Naive B cell (primary cell): ENCODE measurements at regions not wholly inside any gene's neighbourhood (a gene's known extent, or its start where the extent isn't known, plus 50 kb on each side); places are given as distances from the start of the nearest gene placed in this dataset.
A peak's percentile ranks its signal among the peaks of the same experiment; 100 is the strongest.
"Not testable (repeated sequence)": the region's sequence is repeated elsewhere in the genome, so short reads cannot be mapped to it uniquely, and the experiment has no call there.

Experiments
- ATAC-seq, 2 donors: fragments of 150-1000 bp; cut with Tn5 transposase; 2 replicates each; pipeline ENCODE4 v1.10.0; 2021; ENCODE audit warnings: low read depth in 2 of 2, mild to moderate bottlenecking in 2 of 2, moderate library complexity in 2 of 2
- DNase-seq: peaks from one replicate; pipeline ENCODE4 v3.0.0; 2022
- H3K27ac Mint-ChIP-seq, 6 donors: one replicate each; pipeline ENCODE4 v1.8.0; 2020 to 2022; ENCODE audit warnings: mild to moderate bottlenecking in 6 of 6, mixed read lengths in 6 of 6, moderate library complexity in 5 of 6, inconsistent platforms in 2 of 6
- H3K27me3 Mint-ChIP-seq, 3 donors: one replicate each; pipeline ENCODE4 v1.8.0; 2021 to 2022; ENCODE audit warnings: mixed read lengths in 3 of 3, mild to moderate bottlenecking in 1 of 3
- H3K36me3 Mint-ChIP-seq, 2 donors: one replicate each; pipeline ENCODE4 v1.8.0; 2020 to 2022; ENCODE audit warnings: mixed read lengths in 2 of 2, inconsistent platforms in 1 of 2, mild to moderate bottlenecking in 1 of 2
- H3K4me1 Mint-ChIP-seq, 3 donors: one replicate each; pipeline ENCODE4 v1.8.0; 2020 to 2022; ENCODE audit warnings: mixed read lengths in 3 of 3, inconsistent platforms in 1 of 3, mild to moderate bottlenecking in 1 of 3, moderate library complexity in 1 of 3
- H3K4me3 Mint-ChIP-seq, 8 donors: one replicate each; pipeline ENCODE4 v1.8.0; 2020 to 2022; ENCODE audit warnings: mild to moderate bottlenecking in 8 of 8, mixed read lengths in 8 of 8, moderate library complexity in 8 of 8, inconsistent platforms in 2 of 8
- H3K9me3 Mint-ChIP-seq, 7 donors: one replicate each; pipeline ENCODE4 v1.8.0; 2020 to 2022; ENCODE audit warnings: mixed read lengths in 7 of 7, mild to moderate bottlenecking in 5 of 7, inconsistent platforms in 2 of 7, moderate library complexity in 1 of 7

DNA sequence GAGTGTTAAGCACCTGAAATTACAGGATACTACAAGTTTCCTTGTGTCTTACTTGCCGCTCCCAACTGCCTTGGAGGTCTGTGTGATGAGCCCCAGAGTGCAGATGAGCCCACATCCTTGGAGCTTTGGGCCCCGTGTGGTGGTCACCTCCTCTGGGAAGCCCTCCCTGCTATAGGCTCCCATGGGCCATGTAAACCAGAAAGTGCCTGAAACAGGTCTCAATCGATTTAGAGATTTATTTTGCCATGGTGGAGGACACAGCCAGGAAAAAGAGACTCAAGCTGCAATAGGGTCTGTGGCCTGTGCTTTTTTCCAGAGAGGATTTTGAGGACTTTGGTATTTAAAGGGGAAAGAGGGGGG is 89.4 kb upstream of the KCTD7 start:
- ATAC-seq (no peak), DNase-seq (no peak)
- Mint-ChIP-seq H3K9me3 (no peaks in the 10 kb centered on the region), H3K27ac (peak overlapping the region in 3 of 6 donors; percentile 41 to 63 (median 61)), H3K4me3 (no peak overlapping the region), H3K27me3 (no peaks in the 10 kb centered on the region), H3K36me3 (no peaks in the 10 kb centered on the region), H3K4me1 (peaks cover 0 to 9% (median 2%) of the 10 kb centered on the region in 3 donors)

DNA sequence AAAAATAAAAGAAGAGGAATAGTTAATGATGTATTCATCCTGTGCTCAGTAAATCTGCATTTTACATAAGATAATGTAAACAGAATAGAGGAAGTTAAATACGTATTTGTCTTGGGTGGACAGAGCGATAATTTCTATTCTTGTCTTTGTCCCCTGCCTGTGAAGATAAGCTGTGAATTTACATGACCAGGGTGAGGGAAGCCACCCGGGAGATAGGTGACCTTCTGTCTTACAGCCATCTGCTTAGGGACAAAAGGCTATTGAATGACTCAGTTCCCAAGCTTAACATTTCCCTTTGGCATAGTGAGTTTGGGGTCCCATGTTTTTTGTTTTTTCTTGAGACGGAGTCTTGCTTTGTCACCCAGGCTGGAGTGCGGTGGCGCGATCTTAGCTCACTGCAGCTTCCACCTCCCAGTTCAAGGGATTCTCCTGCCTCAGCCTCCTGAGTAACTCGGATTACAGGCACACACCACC is 88.7 kb upstream of the KCTD7 start:
- Mint-ChIP-seq H3K27me3 (no peaks in the 10 kb centered on the region), H3K4me3 (no peak overlapping the region), H3K36me3 (no peaks in the 10 kb centered on the region), H3K4me1 (peaks cover 0 to 9% (median 2%) of the 10 kb centered on the region in 3 donors), H3K9me3 (no peaks in the 10 kb centered on the region), H3K27ac (peak overlapping the region in 2 of 6 donors; percentile 57 to 72)
- no peak for DNase-seq
- ATAC-seq, result no peak

DNA sequence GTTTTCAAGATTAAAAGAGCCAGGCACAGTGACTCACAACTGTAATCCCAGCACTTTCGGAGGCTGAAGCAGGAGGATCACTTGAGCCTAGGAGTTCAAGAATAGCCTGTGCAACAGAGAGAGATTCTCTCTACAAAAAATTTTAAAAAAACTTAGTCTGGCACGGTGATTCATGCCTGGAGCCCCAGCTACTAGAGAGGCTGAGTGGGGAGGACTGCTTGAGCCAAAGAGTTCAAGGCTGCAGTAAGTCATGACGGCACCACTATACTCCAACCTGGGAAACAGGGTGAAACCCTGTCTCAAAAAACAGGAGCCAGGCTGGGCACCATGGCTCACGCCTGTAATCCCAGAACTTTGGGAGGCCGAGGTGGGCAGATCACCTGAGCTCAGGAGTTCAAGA is 86.6 kb upstream of the KCTD7 start:
- no peaks in the 10 kb centered on the region for H3K36me3 Mint-ChIP-seq
- ATAC-seq (no peak), DNase-seq (no peak)
- H3K27ac Mint-ChIP-seq, result no peak overlapping the region
- no peaks in the 10 kb centered on the region for H3K9me3 Mint-ChIP-seq
- no peak overlapping the region for H3K4me3 Mint-ChIP-seq
- no peaks in the 10 kb centered on the region for H3K27me3 Mint-ChIP-seq
- H3K4me1 Mint-ChIP-seq, result peaks cover 0 to 5% (median 2%) of the 10 kb centered on the region in 3 donors

GRCh38 chr7:66542528-66543269 is 86.0 kb upstream of the KCTD7 start:
- DNase-seq (no peak), ATAC-seq (no peak)
- H3K4me1 Mint-ChIP-seq, result peaks cover 0 to 5% (median 2%) of the 10 kb centered on the region in 3 donors
- no peak overlapping the region for H3K27ac Mint-ChIP-seq
- no peak overlapping the region for H3K4me3 Mint-ChIP-seq
- H3K36me3 Mint-ChIP-seq, result no peaks in the 10 kb centered on the region
- no peaks in the 10 kb centered on the region for H3K27me3 Mint-ChIP-seq
- H3K9me3 Mint-ChIP-seq, result no peaks in the 10 kb centered on the region

DNA sequence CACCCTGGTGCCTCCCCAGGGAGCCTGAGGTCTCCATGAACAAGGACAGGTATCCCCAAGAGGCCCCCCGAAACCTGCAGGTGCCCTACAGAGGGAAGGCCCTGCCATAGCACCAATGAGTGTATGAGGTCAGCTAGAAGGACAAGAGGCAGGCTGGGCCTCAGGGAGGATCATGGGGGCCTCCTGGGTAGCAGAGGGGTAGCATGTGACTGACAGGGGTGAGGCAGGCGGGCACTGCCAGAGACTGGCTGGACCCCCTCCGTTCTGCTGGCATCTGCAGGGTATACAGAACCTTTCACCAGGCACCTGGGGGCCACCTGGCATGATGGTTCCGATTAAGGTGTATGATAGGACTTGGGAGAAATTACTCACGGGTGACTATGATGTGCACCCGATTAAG is 79.2 kb upstream of the KCTD7 start:
- H3K4me1 Mint-ChIP-seq, result peaks cover 0 to 2% (median 0%) of the 10 kb centered on the region in 3 donors
- H3K27me3 Mint-ChIP-seq, result no peaks in the 10 kb centered on the region
- H3K36me3 Mint-ChIP-seq, result peaks cover 7% of the 10 kb centered on the region in 2 donors
- H3K27ac Mint-ChIP-seq, result no peak overlapping the region
- no peaks in the 10 kb centered on the region for H3K9me3 Mint-ChIP-seq
- DNase-seq (no peak), ATAC-seq (no peak)
- no peak overlapping the region for H3K4me3 Mint-ChIP-seq

GRCh38 chr7:66553001-66553400 is 75.7 kb upstream of the KCTD7 start:
- H3K36me3 Mint-ChIP-seq, result peaks cover 7 to 9% of the 10 kb centered on the region in 2 donors
- no peak for DNase-seq
- H3K27me3 Mint-ChIP-seq, result no peaks in the 10 kb centered on the region
- H3K9me3 Mint-ChIP-seq, result no peaks in the 10 kb centered on the region
- no peak overlapping the region for H3K27ac Mint-ChIP-seq
- ATAC-seq, result no peak
- H3K4me3 Mint-ChIP-seq, result no peak overlapping the region
- H3K4me1 Mint-ChIP-seq, result peaks cover 2 to 4% (median 4%) of the 10 kb centered on the region in 3 donors

GRCh38 chr7:66553675-66554074 is 75.0 kb upstream of the KCTD7 start:
- not testable (repeated sequence) for H3K9me3 Mint-ChIP-seq, ATAC-seq, H3K36me3 Mint-ChIP-seq, H3K4me1 Mint-ChIP-seq, DNase-seq, H3K27me3 Mint-ChIP-seq, H3K4me3 Mint-ChIP-seq
- H3K27ac Mint-ChIP-seq, result peak overlapping the region in 1 of 6 donors; percentile 60

- DNase-seq, H3K9me3 Mint-ChIP-seq, H3K36me3 Mint-ChIP-seq, H3K27me3 Mint-ChIP-seq, H3K4me3 Mint-ChIP-seq, H3K4me1 Mint-ChIP-seq, ATAC-seq: not testable (repeated sequence)
- H3K27ac Mint-ChIP-seq, result peak overlapping the region in 1 of 6 donors; percentile 60
Observed at GRCh38 chr7:66554291-66554690, 74.4 kb upstream of the KCTD7 start.

GRCh38 chr7:66554842-66555430 is 73.7 kb upstream of the KCTD7 start:
- not testable (repeated sequence) for H3K9me3 Mint-ChIP-seq, H3K27me3 Mint-ChIP-seq, H3K4me1 Mint-ChIP-seq, DNase-seq, ATAC-seq, H3K36me3 Mint-ChIP-seq, H3K27ac Mint-ChIP-seq, H3K4me3 Mint-ChIP-seq

GRCh38 chr7:66556177-66556548 is 72.5 kb upstream of the KCTD7 start:
- Mint-ChIP-seq H3K27ac (no peak overlapping the region), H3K4me1 (peaks cover 2 to 4% (median 4%) of the 10 kb centered on the region in 3 donors), H3K4me3 (no peak overlapping the region), H3K9me3 (no peaks in the 10 kb centered on the region), H3K36me3 (peaks cover 0 to 9% of the 10 kb centered on the region in 2 donors), H3K27me3 (no peaks in the 10 kb centered on the region)
- no peak for ATAC-seq
- no peak for DNase-seq

DNA sequence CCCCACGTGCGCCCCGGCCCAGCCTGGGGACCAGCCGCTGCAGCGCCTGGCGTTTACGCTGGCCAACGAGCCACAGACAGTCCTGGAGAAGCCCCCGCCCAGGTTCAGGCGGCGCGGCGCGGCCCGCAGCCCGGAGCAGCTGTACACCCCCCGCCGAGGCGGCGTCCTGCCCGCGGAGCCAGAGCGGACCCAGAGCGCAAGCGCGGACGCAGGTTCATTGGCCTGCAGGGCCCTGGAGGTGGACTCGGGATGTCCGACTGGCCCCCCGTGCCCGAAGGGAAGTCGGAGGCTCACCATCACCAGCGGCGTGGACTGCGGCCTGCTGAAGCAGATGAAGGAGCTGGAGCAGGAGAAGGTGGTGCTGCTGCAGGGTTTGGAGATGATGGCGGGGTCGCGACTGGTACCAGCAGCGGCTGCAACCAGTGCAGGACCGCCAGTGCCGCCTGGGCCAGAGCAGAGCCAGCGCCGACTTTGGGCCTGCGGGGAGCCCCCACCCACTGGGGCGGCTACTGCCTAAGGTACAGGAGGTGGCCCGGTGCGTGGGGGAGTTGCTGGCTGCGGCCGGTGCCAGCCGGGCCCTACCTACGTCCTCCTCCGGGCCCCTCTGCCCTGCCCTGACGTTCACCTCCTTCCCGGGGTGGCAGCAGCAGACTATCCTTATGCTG is 72.0 kb upstream of the KCTD7 start:
- Mint-ChIP-seq H3K9me3 (no peaks in the 10 kb centered on the region), H3K36me3 (peaks cover 0 to 9% of the 10 kb centered on the region in 2 donors), H3K4me3 (no peak overlapping the region), H3K27ac (no peak overlapping the region), H3K27me3 (no peaks in the 10 kb centered on the region), H3K4me1 (peaks cover 2 to 4% (median 4%) of the 10 kb centered on the region in 3 donors)
- no peak for ATAC-seq
- no peak for DNase-seq

GRCh38 chr7:66557214-66558200 is 71.2 kb upstream of the KCTD7 start:
- Mint-ChIP-seq H3K27ac (peak overlapping the region in 2 of 6 donors; percentile 75 to 78), H3K9me3 (no peaks in the 10 kb centered on the region), H3K4me3 (no peak overlapping the region)

GRCh38 chr7:66558201-66558641 is 70.5 kb upstream of the KCTD7 start:
- Mint-ChIP-seq H3K4me3 (no peak overlapping the region), H3K27me3 (no peaks in the 10 kb centered on the region), H3K4me1 (peaks cover 4 to 8% (median 4%) of the 10 kb centered on the region in 3 donors), H3K27ac (peak overlapping the region in 2 of 6 donors; percentile 66 to 78), H3K36me3 (peaks cover 0 to 9% of the 10 kb centered on the region in 2 donors), H3K9me3 (no peaks in the 10 kb centered on the region)
- DNase-seq, result no peak
- no peak for ATAC-seq

More at GRCh38 chr7:66557214-66558200, 71.2 kb upstream of the KCTD7 start:
- H3K27me3 Mint-ChIP-seq, result no peaks in the 10 kb centered on the region
- H3K36me3 Mint-ChIP-seq, result peaks cover 0 to 9% of the 10 kb centered on the region in 2 donors
- DNase-seq (peak; percentile 58), ATAC-seq (peak; percentile 71 to 83)
- peaks cover 4 to 5% (median 4%) of the 10 kb centered on the region in 3 donors for H3K4me1 Mint-ChIP-seq
